ENCODE measurements at regions not wholly inside any gene's neighbourhood (a gene's known extent, or its start where the extent isn't known, plus 50 kb on each side); places are given as distances from the start of the nearest gene placed in this dataset.

DNA sequence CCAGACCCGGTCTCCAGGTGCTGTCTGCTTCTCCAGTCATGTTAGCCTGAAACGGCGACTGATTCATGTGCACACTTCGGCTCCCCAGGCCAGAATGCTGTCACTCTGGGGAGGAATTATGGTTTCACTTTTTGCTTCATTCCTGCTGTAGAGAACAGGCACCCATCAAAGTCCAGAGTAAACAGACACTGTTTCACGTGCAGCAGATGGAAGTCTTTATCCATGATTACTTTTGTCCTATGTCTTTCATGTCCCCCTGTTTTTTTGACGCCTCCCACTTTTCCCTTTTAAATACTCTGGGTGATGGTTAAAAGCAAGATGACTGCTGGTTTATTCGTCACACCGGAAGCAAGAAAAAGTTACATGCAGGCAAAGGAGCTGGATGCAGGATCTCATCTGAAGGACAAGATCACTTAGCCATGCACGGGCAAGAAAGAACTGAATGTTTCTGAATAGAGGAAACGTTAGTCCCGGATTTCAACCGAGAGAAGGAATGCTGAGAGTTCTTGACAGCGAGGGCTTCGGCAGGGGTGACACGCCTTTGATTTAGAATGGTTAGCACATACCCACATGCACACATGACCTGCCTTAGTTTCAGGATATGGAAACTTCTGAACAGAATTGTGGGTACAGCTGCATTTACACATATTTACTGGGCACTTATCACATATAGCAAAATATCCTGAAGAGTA, 250.0 kb upstream of the KLF6 start:
- Mint-ChIP-seq H3K27ac (no peak overlapping the region), H3K36me3 (no peaks in the 10 kb centered on the region), H3K4me1 (no peaks in the 10 kb centered on the region), H3K27me3 (ENCODE audit: low read depth) (no peaks in the 10 kb centered on the region), H3K9me3 (no peaks in the 10 kb centered on the region), H3K4me3 (no peak overlapping the region)
- no peak for ATAC-seq
- ChIA-PET CTCF (no interaction called here), POLR2A (no interaction called here)
- no peak for DNase-seq (ENCODE audit: low spot score)
- TF ChIP-seq NFATC4 (CRISPR knock-in tag; IDR thresholded peaks at IDR 0.05) (no peak), ZNF671 (CRISPR knock-in tag; IDR thresholded peaks at IDR 0.05) (no peak), NFE2L1 (CRISPR knock-in tag; IDR thresholded peaks at IDR 0.05) (no peak), NR2C2 (CRISPR knock-in tag; IDR thresholded peaks at IDR 0.05) (no peak), NR1H2 (CRISPR knock-in tag; IDR thresholded peaks at IDR 0.05) (no peak)
- TF ChIP-seq, protein P1, sequence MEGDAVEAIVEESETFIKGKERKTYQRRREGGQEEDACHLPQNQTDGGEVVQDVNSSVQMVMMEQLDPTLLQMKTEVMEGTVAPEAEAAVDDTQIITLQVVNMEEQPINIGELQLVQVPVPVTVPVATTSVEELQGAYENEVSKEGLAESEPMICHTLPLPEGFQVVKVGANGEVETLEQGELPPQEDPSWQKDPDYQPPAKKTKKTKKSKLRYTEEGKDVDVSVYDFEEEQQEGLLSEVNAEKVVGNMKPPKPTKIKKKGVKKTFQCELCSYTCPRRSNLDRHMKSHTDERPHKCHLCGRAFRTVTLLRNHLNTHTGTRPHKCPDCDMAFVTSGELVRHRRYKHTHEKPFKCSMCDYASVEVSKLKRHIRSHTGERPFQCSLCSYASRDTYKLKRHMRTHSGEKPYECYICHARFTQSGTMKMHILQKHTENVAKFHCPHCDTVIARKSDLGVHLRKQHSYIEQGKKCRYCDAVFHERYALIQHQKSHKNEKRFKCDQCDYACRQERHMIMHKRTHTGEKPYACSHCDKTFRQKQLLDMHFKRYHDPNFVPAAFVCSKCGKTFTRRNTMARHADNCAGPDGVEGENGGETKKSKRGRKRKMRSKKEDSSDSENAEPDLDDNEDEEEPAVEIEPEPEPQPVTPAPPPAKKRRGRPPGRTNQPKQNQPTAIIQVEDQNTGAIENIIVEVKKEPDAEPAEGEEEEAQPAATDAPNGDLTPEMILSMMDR (IDR thresholded peaks at IDR 0.05): no peak
- TF ChIP-seq, protein P2, sequence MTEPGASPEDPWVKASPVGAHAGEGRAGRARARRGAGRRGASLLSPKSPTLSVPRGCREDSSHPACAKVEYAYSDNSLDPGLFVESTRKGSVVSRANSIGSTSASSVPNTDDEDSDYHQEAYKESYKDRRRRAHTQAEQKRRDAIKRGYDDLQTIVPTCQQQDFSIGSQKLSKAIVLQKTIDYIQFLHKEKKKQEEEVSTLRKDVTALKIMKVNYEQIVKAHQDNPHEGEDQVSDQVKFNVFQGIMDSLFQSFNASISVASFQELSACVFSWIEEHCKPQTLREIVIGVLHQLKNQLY (CRISPR knock-in tag; IDR thresholded peaks at IDR 0.05): no peak

DNA sequence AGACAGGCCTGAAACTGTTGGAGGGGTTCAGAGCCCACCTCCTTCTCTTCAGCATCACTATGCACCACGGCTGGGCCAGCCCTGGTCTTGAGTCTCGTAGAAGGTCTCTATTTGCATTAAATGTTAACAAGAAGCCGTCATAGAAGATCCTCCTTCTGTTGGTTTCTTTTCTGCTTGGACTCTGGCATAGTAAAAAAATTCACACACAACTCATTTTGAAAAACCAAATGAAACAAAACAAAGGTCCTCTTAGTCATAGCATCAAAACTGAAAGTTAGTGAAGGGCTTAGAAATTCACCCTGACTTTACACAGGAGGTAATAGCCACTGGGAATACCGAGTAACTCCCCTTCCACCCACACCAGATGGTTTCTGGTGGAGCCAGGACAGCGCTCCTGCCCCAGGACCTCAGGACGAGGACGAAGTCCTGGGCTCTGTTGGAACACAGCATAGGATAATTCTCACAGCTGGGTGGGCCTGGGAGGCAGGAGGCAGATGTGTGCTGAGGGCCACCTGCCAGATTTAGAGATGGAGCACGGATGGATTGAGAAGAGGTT, 248.4 kb upstream of the KLF6 start:
- ChIA-PET POLR2A (no interaction called here), CTCF (no interaction called here)
- DNase-seq (ENCODE audit: low spot score): no peak
- no peaks in the 10 kb centered on the region for H3K9me3 Mint-ChIP-seq
- no peak for ATAC-seq
- H3K4me3 Mint-ChIP-seq: no peak overlapping the region
- no peaks in the 10 kb centered on the region for H3K27me3 Mint-ChIP-seq (ENCODE audit: low read depth)
- TF ChIP-seq SMAD3 (CRISPR knock-in tag; IDR thresholded peaks at IDR 0.05; ENCODE audit: borderline replicate concordance) (no peak), ZNF416 (CRISPR knock-in tag; IDR thresholded peaks at IDR 0.05) (no peak)
- TF ChIP-seq, protein P3, sequence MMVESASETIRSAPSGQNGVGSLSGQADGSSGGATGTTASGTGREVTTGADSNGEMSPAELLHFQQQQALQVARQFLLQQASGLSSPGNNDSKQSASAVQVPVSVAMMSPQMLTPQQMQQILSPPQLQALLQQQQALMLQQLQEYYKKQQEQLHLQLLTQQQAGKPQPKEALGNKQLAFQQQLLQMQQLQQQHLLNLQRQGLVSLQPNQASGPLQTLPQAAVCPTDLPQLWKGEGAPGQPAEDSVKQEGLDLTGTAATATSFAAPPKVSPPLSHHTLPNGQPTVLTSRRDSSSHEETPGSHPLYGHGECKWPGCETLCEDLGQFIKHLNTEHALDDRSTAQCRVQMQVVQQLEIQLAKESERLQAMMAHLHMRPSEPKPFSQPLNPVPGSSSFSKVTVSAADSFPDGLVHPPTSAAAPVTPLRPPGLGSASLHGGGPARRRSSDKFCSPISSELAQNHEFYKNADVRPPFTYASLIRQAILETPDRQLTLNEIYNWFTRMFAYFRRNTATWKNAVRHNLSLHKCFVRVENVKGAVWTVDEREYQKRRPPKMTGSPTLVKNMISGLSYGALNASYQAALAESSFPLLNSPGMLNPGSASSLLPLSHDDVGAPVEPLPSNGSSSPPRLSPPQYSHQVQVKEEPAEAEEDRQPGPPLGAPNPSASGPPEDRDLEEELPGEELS (CRISPR knock-in tag; IDR thresholded peaks at IDR 0.05): no peak
- TF ChIP-seq, protein P4, sequence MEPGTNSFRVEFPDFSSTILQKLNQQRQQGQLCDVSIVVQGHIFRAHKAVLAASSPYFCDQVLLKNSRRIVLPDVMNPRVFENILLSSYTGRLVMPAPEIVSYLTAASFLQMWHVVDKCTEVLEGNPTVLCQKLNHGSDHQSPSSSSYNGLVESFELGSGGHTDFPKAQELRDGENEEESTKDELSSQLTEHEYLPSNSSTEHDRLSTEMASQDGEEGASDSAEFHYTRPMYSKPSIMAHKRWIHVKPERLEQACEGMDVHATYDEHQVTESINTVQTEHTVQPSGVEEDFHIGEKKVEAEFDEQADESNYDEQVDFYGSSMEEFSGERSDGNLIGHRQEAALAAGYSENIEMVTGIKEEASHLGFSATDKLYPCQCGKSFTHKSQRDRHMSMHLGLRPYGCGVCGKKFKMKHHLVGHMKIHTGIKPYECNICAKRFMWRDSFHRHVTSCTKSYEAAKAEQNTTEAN (CRISPR knock-in tag; IDR thresholded peaks at IDR 0.05): no peak
- H3K27ac Mint-ChIP-seq: no peak overlapping the region
- H3K4me1 Mint-ChIP-seq: no peaks in the 10 kb centered on the region
- H3K36me3 Mint-ChIP-seq: no peaks in the 10 kb centered on the region

DNA sequence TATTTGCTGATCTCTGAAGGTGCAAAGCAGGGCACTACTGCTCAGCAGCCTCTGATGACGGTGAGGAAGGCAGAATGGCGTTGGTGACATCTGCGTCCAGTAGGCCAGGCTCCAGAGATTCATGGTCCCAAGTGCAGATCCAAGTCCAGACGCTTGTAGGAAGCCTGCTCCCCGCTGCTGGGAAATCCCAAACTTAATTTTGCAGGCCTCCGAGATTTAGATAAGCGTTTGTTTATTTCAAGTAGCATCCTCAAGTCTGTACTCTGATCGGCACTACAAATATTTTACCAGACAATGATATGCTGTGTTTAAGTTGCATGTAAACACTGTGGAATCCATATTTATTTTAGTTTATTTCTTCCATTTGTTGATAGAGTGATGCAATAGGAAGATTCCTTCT, 244.9 kb upstream of the KLF6 start:
- no peak overlapping the region for H3K4me3 Mint-ChIP-seq
- no peaks in the 10 kb centered on the region for H3K9me3 Mint-ChIP-seq
- H3K4me1 Mint-ChIP-seq: no peaks in the 10 kb centered on the region
- no peaks in the 10 kb centered on the region for H3K27me3 Mint-ChIP-seq (ENCODE audit: low read depth)
- no peak overlapping the region for H3K27ac Mint-ChIP-seq
- no peaks in the 10 kb centered on the region for H3K36me3 Mint-ChIP-seq
- ATAC-seq (no peak), DNase-seq (ENCODE audit: low spot score) (no peak)
- CTCF ChIA-PET: no interaction called here
- POLR2A ChIA-PET: no interaction called here
- TF ChIP-seq NFATC4 (CRISPR knock-in tag; IDR thresholded peaks at IDR 0.05) (no peak), OVOL2 (CRISPR knock-in tag; IDR thresholded peaks at IDR 0.05; ENCODE audit: borderline replicate concordance) (no peak), TEAD1 (CRISPR knock-in tag; IDR thresholded peaks at IDR 0.05) (no peak)
- TF ChIP-seq, protein P5, sequence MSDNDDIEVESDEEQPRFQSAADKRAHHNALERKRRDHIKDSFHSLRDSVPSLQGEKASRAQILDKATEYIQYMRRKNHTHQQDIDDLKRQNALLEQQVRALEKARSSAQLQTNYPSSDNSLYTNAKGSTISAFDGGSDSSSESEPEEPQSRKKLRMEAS (CRISPR knock-in tag; IDR thresholded peaks at IDR 0.05): no peak
- TF ChIP-seq, protein P6, sequence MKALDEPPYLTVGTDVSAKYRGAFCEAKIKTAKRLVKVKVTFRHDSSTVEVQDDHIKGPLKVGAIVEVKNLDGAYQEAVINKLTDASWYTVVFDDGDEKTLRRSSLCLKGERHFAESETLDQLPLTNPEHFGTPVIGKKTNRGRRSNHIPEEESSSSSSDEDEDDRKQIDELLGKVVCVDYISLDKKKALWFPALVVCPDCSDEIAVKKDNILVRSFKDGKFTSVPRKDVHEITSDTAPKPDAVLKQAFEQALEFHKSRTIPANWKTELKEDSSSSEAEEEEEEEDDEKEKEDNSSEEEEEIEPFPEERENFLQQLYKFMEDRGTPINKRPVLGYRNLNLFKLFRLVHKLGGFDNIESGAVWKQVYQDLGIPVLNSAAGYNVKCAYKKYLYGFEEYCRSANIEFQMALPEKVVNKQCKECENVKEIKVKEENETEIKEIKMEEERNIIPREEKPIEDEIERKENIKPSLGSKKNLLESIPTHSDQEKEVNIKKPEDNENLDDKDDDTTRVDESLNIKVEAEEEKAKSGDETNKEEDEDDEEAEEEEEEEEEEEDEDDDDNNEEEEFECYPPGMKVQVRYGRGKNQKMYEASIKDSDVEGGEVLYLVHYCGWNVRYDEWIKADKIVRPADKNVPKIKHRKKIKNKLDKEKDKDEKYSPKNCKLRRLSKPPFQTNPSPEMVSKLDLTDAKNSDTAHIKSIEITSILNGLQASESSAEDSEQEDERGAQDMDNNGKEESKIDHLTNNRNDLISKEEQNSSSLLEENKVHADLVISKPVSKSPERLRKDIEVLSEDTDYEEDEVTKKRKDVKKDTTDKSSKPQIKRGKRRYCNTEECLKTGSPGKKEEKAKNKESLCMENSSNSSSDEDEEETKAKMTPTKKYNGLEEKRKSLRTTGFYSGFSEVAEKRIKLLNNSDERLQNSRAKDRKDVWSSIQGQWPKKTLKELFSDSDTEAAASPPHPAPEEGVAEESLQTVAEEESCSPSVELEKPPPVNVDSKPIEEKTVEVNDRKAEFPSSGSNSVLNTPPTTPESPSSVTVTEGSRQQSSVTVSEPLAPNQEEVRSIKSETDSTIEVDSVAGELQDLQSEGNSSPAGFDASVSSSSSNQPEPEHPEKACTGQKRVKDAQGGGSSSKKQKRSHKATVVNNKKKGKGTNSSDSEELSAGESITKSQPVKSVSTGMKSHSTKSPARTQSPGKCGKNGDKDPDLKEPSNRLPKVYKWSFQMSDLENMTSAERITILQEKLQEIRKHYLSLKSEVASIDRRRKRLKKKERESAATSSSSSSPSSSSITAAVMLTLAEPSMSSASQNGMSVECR (CRISPR knock-in tag; IDR thresholded peaks at IDR 0.05; ENCODE audit: borderline replicate concordance): no peak
- TF ChIP-seq, protein P1 (IDR thresholded peaks at IDR 0.05): no peak
